K562 (cell line): ENCODE measurements at regions not wholly inside any gene's neighbourhood (a gene's known extent, or its start where the extent isn't known, plus 50 kb on each side); places are given as distances from the start of the nearest gene placed in this dataset.

Experiments used
- ATAC-seq: fragments of 200-7000 bp; cut with Tn5 transposase; 3 replicates; pipeline ENCODE4 v1.9.1; 2020; ENCODE audit warnings: moderate library complexity
- BruUV-seq: library from RNA; stranded (reverse); fragments of 400-500 nt; replicated peaks from 2 replicates; lab custom pipeline; 2021; lab: Mats Ljungman, UMichigan
- CTCF ChIA-PET: fragments of 300-600 bp; formaldehyde crosslinking; extraction: SDS; loops from one replicate; lab custom pipeline; 2021; ENCODE audit warnings: low intra/inter-chr PET ratio; lab: Yijun Ruan, JAX
- POLR2A ChIA-PET: fragments of 300-600, 350-650 bp; sonication (Branson Sonifier 250); formaldehyde crosslinking; extraction: SDS; loops from one replicate; lab custom pipeline; 2021; ENCODE audit warnings: antibody characterized with exemption, inconsistent platforms; lab: Yijun Ruan, JAX
- DNase-seq, 4 experiments: peaks; one replicate each; pipeline versions ENCODE4 v3.0.0 to v3.0.0-alpha.2; 2011 to 2018; ENCODE audit warnings: low spot score in 3 of 4, mixed read lengths in 3 of 4; ENCODE audit errors: extremely low read depth in 1 of 4
- FAIRE-seq: peaks from 2 replicates; lab custom pipeline; 2011; peaks lifted over from hg19 to GRCh38; lab: Jason Lieb, UNC
- H2AFZ ChIP-seq: 2 replicates; pipeline ENCODE4 v1.6.0; 2011; ENCODE audit warnings: low read depth, low read length, control low read depth, inconsistent platforms
- H3K27ac ChIP-seq: fragments of 200-600 bp; 3 replicates; pipeline ENCODE4 v1.8.0; 2011; ENCODE audit warnings: low read depth, mild to moderate bottlenecking, control low read depth, inconsistent platforms, low read length, moderate library complexity, mixed read lengths; ENCODE audit errors: extremely low read depth
- H3K27me3 ChIP-seq, 2 experiments: fragments of 300-600 bp in 1 of 2; 2 replicates in 1 of 2; 3 replicates in 1 of 2; pipeline versions ENCODE4 v1.6.0 to v1.8.0; 2011; ENCODE audit warnings: inconsistent platforms in 2 of 2, low read length in 2 of 2, mild to moderate bottlenecking in 1 of 2, mixed read lengths in 1 of 2, moderate library complexity in 1 of 2; ENCODE audit not compliant: control insufficient read depth in 2 of 2, insufficient read depth in 2 of 2
- H3K36me3 ChIP-seq: fragments of 300-600 bp; 3 replicates; pipeline ENCODE4 v1.8.0; 2011; ENCODE audit warnings: mild to moderate bottlenecking, low read length, inconsistent platforms; ENCODE audit not compliant: control insufficient read depth, insufficient read depth
- H3K4me1 ChIP-seq, 2 experiments: fragments of 200-600 bp in 1 of 2; replicated peaks in 1 of 2; 2 replicates in 1 of 2; 3 replicates in 1 of 2; pipeline versions ENCODE4 v1.5.1 to v1.8.0; 2011; ENCODE audit warnings: inconsistent platforms in 2 of 2, low read length in 2 of 2, mild to moderate bottlenecking in 1 of 2, mixed read lengths in 1 of 2, moderate library complexity in 1 of 2; ENCODE audit not compliant: control insufficient read depth in 2 of 2, insufficient read depth in 2 of 2
- H3K4me2 ChIP-seq: 2 replicates; pipeline ENCODE4 v1.6.1; 2011; ENCODE audit warnings: low read length, control low read depth, inconsistent platforms, mixed read lengths; ENCODE audit not compliant: insufficient read depth
- H3K4me3 ChIP-seq: fragments of 200-600 bp; sonication (generic), shearing (Covaris generic); 2 replicates; pipeline ENCODE4 v1.5.1; 2016; ENCODE audit warnings: control low read depth, inconsistent platforms
- H3K79me2 ChIP-seq: fragments of 200-600 bp; 3 replicates; pipeline ENCODE4 v1.8.0; 2011; ENCODE audit warnings: low read length, inconsistent platforms; ENCODE audit not compliant: control insufficient read depth, insufficient read depth
- H3K9ac ChIP-seq, 2 experiments: 2 replicates each; pipeline versions ENCODE4 v1.6.0 to v1.6.1; 2011; ENCODE audit warnings: low read depth in 2 of 2, low read length in 2 of 2, control low read depth in 1 of 2, inconsistent platforms in 1 of 2, mild to moderate bottlenecking in 1 of 2, mixed read lengths in 1 of 2; ENCODE audit not compliant: insufficient read depth in 1 of 2
- H3K9me1 ChIP-seq: one replicate; pipeline ENCODE4 v1.6.0; 2011; ENCODE audit warnings: inconsistent platforms, mild to moderate bottlenecking, low read length, moderate library complexity; ENCODE audit not compliant: control insufficient read depth, insufficient read depth
- H3K9me3 ChIP-seq: replicated peaks from 2 replicates; pipeline ENCODE4 v1.5.1; 2011; ENCODE audit warnings: low read depth, low read length, inconsistent platforms; ENCODE audit not compliant: control insufficient read depth, insufficient read depth
- H4K20me1 ChIP-seq: replicated peaks from 2 replicates; pipeline ENCODE4 v1.6.1; 2011; ENCODE audit warnings: low read length, inconsistent platforms, mixed read lengths; ENCODE audit not compliant: control insufficient read depth, insufficient read depth
- BACH1 ChIP-seq: fragments of 200-800 bp; sonication (Bioruptor generic); IDR thresholded peaks from 2 replicates; pipeline ENCODE4 v1.6.1; 2016; ENCODE audit warnings: missing genetic modification characterization, missing compliant biosample characterization
- CREB1 ChIP-seq, 2 experiments: sonication (generic) in 1 of 2; formaldehyde crosslinking in 1 of 2; IDR thresholded peaks; 2 replicates each; pipeline versions ENCODE4 v1.6.1 to v1.8.0; 2012 to 2022; ENCODE audit warnings: inconsistent platforms in 1 of 2, mild to moderate bottlenecking in 1 of 2, missing genetic modification reagents in 1 of 2, moderate library complexity in 1 of 2
- ELF2 ChIP-seq: fragments of 250-450 bp; sonication (Bioruptor Pico); IDR thresholded peaks from 2 replicates; pipeline ENCODE4 v1.5.0; 2021; ENCODE audit warnings: mild to moderate bottlenecking
- EP300 ChIP-seq: IDR thresholded peaks from 2 replicates; pipeline ENCODE4 v1.6.1; 2012; ENCODE audit warnings: low read length, improper control_type of control experiment
- GATAD2B ChIP-seq: fragments of 450-650 bp; IDR thresholded peaks from 2 replicates; pipeline ENCODE4 v1.6.1; 2017; ENCODE audit warnings: mild to moderate bottlenecking, borderline replicate concordance
- HDAC2 ChIP-seq: fragments of 450-650 bp; IDR thresholded peaks from 2 replicates; pipeline ENCODE4 v1.6.1; 2016; ENCODE audit warnings: mild to moderate bottlenecking
- KLF1 ChIP-seq: fragments of 450-650 bp; IDR thresholded peaks from 2 replicates; pipeline ENCODE4 v1.6.1; 2016; ENCODE audit warnings: missing genetic modification characterization, missing compliant biosample characterization
- MXI1 ChIP-seq: IDR thresholded peaks from 2 replicates; pipeline ENCODE4 v1.6.1; 2011; ENCODE audit warnings: low read depth, mild to moderate bottlenecking, improper control_type of control experiment, low read length
- NFIX ChIP-seq: fragments of 250-450 bp; sonication (Bioruptor Pico); IDR thresholded peaks from 2 replicates; pipeline ENCODE4 v1.4.0; 2020; ENCODE audit warnings: low read depth, mild to moderate bottlenecking, moderate library complexity
- NR4A1 ChIP-seq, 2 experiments: fragments of 250-450 bp in 1 of 2; fragments of 450-650 bp in 1 of 2; sonication (Bioruptor Pico) in 1 of 2; IDR thresholded peaks; 2 replicates each; pipeline versions ENCODE4 v1.4.0 to v1.6.1; 2016 to 2020; ENCODE audit warnings: mild to moderate bottlenecking in 2 of 2, missing compliant biosample characterization in 1 of 2, missing genetic modification characterization in 1 of 2, moderate library complexity in 1 of 2
- PCBP2 ChIP-seq: fragments of 200-400 bp; formaldehyde crosslinking; IDR thresholded peaks from 2 replicates; pipeline ENCODE4 v1.6.1; 2018; ENCODE audit warnings: low read length, low read depth, mild to moderate bottlenecking, moderate library complexity; ENCODE audit not compliant: poor library complexity, severe bottlenecking
- PHB2 ChIP-seq: fragments of 450-650 bp; IDR thresholded peaks from 2 replicates; pipeline ENCODE4 v1.6.1; 2017; ENCODE audit warnings: low read depth
- TAF9B ChIP-seq: fragments of 450-650 bp; IDR thresholded peaks from 2 replicates; pipeline ENCODE4 v1.6.1; 2018; ENCODE audit warnings: mild to moderate bottlenecking; ENCODE audit not compliant: partially characterized antibody
- THAP12 ChIP-seq: fragments of 250-450 bp; sonication (Bioruptor Pico); IDR thresholded peaks from 2 replicates; pipeline ENCODE4 v1.9.0; 2021; ENCODE audit warnings: mild to moderate bottlenecking, inconsistent platforms
- ZBTB26 ChIP-seq: fragments of 450-650 bp; formaldehyde crosslinking; IDR thresholded peaks from 2 replicates; pipeline ENCODE4 v1.4.0; 2022; ENCODE audit warnings: missing genetic modification characterization
- ZNF445 ChIP-seq: fragments of 250-450 bp; sonication (Bioruptor Pico); IDR thresholded peaks from 2 replicates; pipeline ENCODE4 v1.4.0; 2020; ENCODE audit warnings: low read depth, mild to moderate bottlenecking, moderate library complexity
- WGBS: fragments of 100-300 bp; shearing (Covaris generic); methylation state at CpG from one replicate; pipeline ENCODE4 v1.1.6; 2016; ENCODE audit warnings: low coverage, mixed read lengths; ENCODE audit not compliant: insufficient coverage; ENCODE audit errors: missing lambda C conversion rate; 5-methylcytosine and 5-hydroxymethylcytosine counted together
- in situ Hi-C: fragments of 300-500 bp; cut with MboI; formaldehyde crosslinking; loops from 4 replicates; pipeline ENCODE4 v1.15.0; 2018; ENCODE audit warnings: inconsistent platforms, mixed read lengths
- intact Hi-C: fragments of 100-400 bp; cut with micrococcal nuclease; formaldehyde crosslinking; loops from 2 replicates; pipeline ENCODE4 v1.14.2; 2022
- TF ChIP-seq, protein P1 (sequence below): sonication (generic); formaldehyde crosslinking; IDR thresholded peaks from 2 replicates; pipeline ENCODE4 v1.8.0; 2022; ENCODE audit warnings: mild to moderate bottlenecking, missing genetic modification reagents
- TF ChIP-seq, protein P2 (sequence below): fragments of 450-650 bp; IDR thresholded peaks from 2 replicates; pipeline ENCODE4 v1.7.0; 2016; ENCODE audit warnings: borderline replicate concordance

DNA sequence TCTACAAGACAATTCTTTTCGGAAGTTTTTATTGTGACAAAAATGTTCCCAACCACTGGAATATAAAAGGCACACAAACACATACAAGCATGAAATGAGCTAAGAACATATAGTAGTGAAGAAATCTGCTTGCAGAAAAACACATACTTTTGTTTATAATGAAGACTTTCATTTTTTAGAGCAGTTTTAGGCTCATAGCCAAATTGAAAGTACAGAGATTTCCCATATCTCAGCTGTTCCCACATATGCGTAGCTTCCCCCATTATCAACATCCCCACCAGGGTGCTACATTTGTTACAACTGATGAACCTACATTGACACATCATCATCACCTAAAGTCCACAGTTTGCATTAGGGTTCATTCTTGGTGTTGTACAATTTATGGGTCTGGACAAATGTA lies 249.4 kb downstream of the KCTD12 start:
- H3K36me3 ChIP-seq, result no peaks in the 10 kb centered on the region
- no peak for DNase-seq
- H3K27me3 ChIP-seq, result no peaks in the 10 kb centered on the region
- no peak overlapping the region for H3K4me2 ChIP-seq
- BruUV-seq, result no TSS peak
- H3K4me3 ChIP-seq, result no peak overlapping the region
- in situ Hi-C loops (no loop called here), intact Hi-C loops (no loop called here)
- no peaks in the 10 kb centered on the region for H4K20me1 ChIP-seq
- FAIRE-seq, result no peak
- H3K9me1 ChIP-seq, result no peaks in the 10 kb centered on the region
- no peaks in the 10 kb centered on the region for H3K4me1 ChIP-seq
- ChIA-PET POLR2A (no interaction called here), CTCF (no interaction called here)
- H3K9me3 ChIP-seq, result no peaks in the 10 kb centered on the region
- 25% methylated on average over 1 of the region's 2 CpGs for WGBS
- TF ChIP-seq THAP12 (CRISPR knock-in tag) (no peak), ZNF445 (CRISPR knock-in tag) (no peak), PCBP2 (no peak), CREB1 (IDR thresholded peaks at IDR 0.05) (no peak), CREB1 (CRISPR knock-in tag; IDR thresholded peaks at IDR 0.05) (no peak), HDAC2 (no peak), NFIX (CRISPR knock-in tag) (no peak), BACH1 (no peak), TAF9B (no peak), PHB2 (no peak), GATAD2B (no peak), ZBTB26 (CRISPR knock-in tag) (no peak), ELF2 (CRISPR knock-in tag) (no peak), NR4A1 (CRISPR knock-in tag; IDR thresholded peaks at IDR 0.05) (no peak), NR4A1 (tag; IDR thresholded peaks at IDR 0.05) (no peak), KLF1 (tag) (no peak), MXI1 (no peak), EP300 (no peak)
- TF ChIP-seq, protein P1, sequence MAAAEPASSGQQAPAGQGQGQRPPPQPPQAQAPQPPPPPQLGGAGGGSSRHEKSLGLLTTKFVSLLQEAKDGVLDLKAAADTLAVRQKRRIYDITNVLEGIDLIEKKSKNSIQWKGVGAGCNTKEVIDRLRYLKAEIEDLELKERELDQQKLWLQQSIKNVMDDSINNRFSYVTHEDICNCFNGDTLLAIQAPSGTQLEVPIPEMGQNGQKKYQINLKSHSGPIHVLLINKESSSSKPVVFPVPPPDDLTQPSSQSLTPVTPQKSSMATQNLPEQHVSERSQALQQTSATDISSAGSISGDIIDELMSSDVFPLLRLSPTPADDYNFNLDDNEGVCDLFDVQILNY (CRISPR knock-in tag), result no peak
- TF ChIP-seq, protein P2, sequence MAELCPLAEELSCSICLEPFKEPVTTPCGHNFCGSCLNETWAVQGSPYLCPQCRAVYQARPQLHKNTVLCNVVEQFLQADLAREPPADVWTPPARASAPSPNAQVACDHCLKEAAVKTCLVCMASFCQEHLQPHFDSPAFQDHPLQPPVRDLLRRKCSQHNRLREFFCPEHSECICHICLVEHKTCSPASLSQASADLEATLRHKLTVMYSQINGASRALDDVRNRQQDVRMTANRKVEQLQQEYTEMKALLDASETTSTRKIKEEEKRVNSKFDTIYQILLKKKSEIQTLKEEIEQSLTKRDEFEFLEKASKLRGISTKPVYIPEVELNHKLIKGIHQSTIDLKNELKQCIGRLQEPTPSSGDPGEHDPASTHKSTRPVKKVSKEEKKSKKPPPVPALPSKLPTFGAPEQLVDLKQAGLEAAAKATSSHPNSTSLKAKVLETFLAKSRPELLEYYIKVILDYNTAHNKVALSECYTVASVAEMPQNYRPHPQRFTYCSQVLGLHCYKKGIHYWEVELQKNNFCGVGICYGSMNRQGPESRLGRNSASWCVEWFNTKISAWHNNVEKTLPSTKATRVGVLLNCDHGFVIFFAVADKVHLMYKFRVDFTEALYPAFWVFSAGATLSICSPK, result no peak
- ATAC-seq, result no peak
- no peaks in the 10 kb centered on the region for H3K79me2 ChIP-seq
- H3K9ac ChIP-seq, result no peak overlapping the region
- H3K27ac ChIP-seq, result no peak overlapping the region
- no peak overlapping the region for H2AFZ ChIP-seq
